ENCODE measurements at regions not wholly inside any gene's neighbourhood (a gene's known extent, or its start where the extent isn't known, plus 50 kb on each side); places are given as distances from the start of the nearest gene placed in this dataset.

DNA sequence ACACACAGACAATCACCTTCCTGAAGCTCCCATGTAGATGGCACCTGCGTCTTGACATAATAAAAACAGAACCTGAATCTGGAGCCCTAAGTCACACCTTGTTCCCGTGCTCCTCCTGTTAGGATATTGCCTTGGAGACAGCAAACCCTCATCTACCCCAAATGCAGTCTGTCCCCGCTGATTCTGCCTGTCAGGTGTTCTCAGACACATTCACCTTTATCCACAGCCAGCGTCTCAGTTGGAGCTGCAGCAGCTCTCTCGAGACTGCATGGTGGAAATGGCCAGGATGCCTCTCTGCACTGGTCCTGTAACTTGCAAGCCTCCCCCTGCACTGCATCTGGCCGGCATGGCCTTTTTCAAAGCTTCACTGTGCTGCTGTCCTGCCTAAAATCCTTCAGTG lies 218.0 kb upstream of the ZNF32 start:
- no peak for DNase-seq

DNA sequence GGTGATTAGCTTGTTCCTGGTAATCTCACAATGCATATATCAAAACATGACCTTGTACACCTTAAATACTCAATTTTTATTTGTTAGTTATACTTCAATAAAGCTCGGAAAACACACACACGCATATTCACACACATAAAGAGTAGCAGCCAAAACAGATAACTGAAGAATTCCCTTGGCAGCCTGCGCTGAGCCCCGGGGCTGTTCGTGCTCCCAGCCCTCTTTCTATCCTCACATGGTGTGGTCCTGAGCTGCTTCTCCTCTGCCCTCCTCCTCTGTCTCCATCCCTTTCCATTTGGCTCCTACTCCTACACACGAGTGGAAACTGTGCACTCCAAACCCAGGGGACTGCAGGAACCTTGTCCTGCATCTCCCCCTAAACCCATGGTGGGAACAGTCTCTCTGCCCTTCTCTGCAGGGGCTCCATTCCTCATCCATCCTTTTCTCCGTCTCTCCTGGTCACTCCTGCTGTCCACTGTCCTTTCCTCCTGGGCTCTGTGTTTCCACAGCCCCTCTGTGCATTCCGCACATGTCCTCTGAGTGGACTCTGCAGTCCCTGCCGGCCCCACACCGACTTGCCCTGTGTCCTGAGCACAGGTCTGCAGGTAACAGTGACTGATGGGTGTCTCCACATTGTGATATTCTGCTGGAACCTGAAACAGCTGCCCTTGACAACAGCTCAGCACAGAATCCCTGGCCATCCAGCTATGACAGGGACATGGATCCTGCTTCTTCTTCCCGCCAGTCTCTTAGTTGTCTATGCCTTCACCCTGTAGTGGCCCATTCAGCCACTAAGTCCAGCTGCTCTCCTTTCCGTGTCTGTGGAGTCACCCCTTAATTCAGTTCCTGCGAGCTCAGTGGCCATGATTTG lies 216.8 kb upstream of the ZNF32 start:
- no peak for DNase-seq

DNA sequence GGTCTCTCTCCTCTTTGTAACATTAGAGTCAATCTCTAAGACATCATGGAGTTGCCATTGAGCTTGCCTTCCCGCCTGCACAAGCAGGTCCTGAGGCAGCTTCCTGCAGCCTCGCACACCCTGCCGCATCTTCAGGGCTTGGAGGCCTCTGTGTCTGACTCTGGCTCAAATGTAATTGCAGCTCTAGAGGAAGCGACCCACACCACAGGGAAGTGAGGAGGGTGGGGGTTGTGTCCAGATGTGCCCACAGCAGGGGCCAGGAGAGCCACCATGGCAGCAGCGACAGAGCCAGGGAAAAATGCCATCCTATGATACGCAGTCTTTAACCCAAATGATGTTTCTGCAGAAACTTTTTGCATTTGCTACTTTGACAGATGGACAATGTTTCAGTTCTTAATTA lies 216.0 kb upstream of the ZNF32 start:
- no peak for DNase-seq

DNA sequence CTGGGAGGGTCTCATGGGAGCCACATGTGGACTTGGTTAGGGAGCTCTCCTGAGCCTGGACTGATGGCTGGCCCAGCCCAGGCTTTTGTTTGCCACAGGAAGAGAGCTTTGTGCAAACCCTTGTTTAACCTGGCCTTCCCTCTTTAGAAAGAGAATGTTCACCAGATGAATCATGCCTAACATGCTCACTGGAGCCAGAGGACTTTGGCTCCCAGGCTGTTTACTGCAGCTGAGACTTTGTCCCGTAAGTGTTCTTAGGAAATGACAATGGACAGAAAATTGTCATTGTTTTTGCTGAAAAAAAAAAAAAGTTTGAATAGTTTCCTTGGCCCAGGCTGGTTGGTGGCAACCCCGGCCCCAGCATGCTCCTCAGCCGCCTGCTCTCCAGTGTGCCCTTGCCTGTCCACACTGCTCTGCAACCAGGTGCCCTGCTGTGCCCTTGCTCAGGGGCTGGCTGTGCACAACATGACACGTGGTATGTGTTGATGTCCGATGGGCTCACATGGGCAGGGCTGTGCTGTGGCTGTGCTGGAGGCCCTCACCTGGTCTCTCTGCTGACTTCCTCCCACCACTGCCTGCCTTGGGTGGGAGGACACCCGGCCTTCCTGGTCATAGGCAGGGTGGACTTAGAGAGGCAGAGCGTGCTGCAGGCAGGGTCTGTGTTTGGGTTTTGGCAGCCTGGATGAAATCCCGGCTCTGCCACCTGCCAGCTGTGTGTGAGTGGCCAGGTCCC lies 215.3 kb upstream of the ZNF32 start:
- no peak for DNase-seq

DNA sequence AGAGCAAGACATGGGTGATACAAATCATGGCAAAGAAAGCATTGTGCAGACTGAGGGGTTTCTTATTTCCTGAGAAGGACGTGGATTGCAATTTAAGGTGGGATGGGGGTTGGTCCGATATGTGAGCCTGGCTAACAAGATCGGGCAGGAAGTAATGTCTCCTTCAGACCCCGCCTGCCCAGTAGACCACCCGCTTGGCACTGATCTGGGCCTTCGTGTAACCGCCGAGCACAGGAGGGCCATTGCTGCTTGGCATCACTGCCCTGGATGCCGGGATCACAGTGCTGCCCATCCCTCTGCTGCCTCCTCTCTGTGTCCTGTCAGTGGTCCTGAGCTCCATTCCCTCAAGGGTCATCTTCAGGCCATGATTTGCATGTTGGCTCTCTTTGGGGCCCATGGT lies 214.6 kb upstream of the ZNF32 start:
- no peak for DNase-seq

DNA sequence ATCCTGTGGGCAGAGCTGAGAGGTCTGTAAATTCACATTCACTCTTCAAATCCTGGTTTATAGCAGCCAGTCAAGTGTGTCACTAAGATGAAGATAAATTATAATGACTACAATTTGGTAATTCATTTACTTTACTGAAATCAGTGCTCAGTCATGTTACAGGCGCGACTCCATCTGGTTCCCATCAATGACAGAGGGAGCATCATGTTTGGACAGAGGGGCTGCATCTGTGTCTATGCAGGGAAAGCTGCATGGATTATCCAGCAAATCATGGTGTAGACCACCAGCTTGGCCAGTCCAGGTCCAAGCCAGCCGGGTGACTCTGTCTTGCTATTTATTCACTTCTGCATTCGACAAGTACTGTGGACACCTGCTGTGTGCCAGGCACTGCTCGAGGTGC lies 214.1 kb upstream of the ZNF32 start:
- no peak for DNase-seq

DNA sequence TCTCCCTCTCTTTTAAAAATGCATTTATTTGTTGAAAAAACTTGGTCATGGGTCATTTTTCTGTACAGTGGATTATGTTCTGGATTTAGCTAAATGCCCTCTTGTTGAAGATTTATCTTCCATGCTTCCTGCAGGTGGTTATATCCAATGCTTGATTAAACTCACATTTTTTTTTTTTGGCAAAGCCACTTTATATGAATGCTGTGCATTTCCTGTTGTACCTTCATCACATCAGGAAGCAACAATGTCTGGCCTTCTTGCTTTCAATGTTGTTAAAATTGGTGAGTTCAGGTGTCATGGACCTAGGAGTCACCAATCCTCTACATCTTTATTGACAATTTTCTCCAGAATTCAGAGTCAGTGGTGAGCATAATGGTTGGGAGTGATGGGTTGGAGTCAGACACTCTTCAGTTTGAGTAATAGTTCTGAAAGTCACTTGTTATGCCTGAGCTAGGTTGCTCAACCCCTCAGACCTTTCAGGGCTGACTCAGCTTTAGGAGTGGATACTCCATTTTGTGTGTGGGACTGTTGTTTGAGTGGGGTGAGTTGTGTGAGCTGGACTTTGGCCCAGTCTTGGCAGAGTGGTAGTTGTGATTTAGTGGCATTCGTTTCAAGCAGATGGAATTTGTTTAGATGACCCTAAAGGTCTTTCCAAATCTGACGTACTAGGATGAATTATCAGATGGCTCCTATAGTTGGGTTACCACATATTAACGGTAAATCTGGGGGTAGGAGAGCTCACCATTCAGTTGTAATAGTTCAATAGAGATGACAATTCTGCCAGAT lies 213.5 kb upstream of the ZNF32 start:
- no peak for DNase-seq

DNA sequence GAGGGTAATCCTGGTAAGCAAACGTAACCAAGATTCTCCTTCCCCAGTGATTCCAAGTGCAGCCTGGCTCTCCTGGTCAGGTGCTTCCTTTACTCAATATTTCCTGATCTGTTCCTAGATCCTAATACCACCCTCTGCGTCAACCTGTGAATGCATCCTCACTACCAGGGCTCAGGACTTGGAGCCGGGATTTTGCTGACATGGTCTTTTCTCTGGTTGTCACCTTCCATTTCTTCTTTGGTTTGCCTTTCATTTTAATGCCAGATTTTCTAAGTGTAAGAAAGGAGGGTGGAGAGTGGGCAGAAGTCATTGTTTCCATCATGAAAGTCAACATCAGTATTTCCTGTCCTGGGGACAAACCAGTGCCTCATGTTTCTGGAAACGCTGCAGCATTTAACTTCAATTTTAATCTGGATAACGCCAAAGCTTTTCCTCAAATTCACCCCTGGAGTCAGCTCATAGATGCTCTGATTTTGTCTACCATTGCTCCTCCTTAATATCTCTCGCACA lies 210.4 kb upstream of the ZNF32 start:
- no peak for DNase-seq

DNA sequence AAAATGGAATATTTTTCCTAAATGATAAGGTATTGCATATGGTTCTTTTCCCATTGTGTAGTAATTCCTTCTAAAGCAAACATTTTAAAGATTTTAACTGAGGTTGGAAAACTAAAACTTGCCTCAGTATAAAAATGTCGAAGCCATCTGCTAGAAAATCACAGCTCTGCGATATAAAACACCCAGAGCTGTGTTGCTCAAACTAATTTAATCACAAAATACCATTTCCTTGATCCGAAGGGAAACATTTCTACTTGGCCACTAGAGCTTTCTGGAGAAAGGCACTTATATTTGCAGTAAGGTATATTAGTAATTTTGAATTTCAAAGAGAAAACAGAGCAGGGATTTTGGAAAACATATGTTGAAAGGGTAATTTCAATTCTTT lies 209.2 kb upstream of the ZNF32 start:
- no peak for DNase-seq

DNA sequence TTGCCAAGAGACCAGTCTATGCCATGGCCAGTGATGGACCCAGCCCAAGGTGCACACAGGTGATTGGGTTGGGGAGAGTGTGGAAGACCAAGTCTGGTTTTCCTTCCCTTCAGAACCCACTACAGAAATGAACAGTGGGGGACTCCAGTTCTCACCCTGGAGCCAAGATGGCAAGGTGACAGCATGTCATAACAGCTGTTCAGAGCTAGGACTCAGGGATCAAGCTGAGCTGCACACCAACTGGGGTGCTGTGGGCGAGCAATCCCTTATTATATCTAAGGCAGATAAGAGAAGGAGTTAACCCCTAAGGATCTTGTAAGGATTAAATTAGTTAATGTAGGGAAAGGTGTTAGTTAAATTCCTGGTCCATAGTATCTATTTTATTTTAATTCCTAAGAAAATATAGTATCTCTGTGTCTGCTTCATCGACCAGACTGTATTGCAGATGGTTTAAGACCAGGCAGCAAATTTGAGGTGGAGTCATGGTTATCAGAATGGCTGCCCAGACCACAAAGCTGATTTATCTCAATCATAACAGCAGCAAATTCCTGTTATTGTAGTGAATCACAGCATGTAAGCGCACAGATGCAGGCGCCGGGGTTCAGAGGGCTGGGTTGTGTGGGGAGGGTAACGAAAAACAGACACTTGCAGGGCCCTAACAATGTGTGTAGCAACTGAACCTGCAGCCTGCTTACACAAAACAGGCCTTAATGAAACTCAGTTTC lies 208.7 kb upstream of the ZNF32 start:
- DNase-seq: no peak

DNA sequence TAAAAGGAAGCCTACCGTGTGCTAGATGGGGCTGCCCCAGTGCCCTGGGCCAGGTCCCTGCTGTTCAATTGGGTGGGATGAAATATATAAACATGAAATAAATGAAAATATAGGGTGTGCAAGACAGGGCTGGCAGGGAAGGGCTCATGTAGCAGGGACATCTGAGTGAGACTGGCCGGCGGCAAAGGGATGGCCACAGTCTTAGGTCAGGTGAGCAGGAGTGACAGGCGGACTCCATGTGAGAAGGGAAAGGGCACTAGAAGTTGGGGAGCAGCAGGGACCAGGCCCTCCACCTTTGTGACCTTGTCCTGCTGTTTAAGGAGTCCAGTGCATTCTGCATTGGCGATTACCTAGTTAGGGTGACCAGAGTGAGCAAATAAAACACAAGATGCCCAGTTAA lies 207.6 kb upstream of the ZNF32 start:
- DNase-seq: no peak

DNA sequence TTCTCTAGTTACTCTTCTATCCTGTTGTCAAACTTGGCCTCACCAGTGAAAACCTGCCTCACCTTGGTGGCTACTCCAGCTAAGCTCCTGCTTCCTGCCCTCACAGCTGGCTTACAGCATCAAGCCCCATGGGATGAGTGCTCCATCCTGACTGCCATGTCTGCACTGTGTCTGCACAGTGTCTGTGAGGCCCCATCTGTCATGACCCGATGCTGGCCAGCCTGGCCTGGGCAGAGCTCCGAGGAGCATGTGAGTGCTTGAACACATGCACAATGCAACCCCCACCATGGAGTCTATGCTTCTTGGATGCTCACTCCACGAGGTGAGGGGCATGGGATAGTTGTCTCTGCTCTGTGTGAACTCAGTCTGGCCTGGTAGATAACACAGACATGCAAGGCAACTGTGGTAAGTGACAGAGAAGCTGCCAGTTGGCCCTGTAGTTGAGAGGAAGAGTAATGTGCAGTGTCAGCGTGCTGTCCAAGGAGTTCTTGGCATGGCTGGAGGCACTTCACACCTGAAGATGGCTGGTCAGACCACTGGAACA lies 207.1 kb upstream of the ZNF32 start:
- no peak for DNase-seq

DNA sequence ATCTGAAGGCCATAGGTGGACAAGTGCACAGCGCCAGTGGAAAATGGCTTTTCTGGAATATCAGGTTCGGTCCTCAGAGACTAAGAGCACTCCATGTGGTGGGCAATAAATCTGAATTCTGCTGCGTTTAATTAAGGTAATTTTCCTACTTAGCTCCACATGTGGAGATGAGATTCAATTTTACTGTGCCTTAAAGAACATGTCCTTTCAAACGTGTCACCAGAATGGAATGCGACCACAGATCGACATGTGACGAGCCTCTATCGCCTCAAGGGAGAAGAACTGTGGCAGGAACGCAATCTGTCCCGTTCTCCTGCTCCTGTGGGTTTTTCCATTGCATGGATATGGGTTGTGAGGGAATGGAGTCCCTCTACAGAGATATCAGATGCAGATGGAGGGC lies 205.3 kb upstream of the ZNF32 start:
- DNase-seq: no peak

DNA sequence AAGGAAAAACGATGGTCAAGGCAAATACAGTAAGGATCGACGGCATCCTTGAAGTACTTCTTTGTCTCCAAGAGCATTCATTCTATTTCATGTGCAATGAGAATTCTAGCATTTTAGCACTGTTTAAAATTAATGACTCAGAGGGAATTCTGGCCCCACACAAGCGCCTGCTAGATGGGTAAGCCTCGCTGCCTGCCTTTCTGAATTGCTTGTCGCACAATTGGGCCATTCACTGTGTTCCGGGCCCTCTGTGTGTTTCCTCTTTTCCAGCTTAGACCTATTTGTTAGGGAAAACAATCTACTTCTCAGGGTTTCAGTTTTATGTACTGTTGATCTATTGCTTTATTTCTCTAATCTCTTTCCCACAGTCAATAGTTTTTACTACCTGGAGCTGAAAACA lies 204.7 kb upstream of the ZNF32 start:
- no peak for DNase-seq

DNA sequence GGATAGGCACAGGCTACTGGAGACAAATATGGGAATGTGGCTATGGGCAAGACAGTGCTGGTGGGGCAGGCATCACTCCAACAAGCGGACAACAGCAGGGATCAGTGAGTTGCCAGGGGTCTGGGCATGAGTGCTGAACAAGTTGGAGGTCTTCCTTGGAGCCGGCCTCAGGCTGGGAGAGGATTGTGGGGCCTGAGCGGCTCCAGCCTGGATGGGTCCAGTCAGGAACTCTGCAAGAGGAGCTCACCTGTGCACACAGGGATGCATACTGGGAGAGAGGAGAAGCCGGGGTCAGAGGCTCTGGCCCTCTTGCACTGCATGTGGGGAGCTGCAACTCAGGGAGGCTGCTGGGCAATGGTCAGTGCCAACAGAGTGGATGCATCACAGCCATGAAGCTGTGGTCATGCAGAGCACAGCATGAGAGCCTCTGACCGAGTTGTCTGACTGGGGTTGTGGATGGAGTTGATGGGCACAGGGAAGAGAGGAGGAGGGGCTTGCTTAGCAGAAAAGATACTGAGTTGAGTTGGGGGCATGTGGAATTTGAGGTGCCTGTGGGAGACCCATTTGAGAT lies 204.0 kb upstream of the ZNF32 start:
- no peak for DNase-seq

DNA sequence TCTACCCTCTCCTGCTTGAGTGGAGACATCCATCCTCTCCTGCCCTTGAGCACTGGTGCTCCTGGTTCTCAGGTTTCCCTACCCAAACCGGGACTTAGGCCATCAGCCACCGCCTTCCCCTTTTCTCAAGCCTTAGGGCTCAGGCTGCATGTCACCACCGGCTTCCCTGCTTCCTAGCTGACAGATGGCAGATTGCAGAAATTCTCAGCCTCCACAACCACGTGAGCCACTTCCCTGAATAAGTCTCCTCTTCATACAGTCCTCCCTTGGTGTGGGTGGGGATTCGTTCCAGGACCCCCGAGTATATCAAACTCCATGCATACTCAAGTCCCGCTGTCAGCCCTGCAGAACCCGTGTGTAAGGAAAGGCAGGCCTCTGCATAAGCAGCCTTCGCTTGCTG lies 203.5 kb upstream of the ZNF32 start:
- DNase-seq: peak in 1 of 14 donors; percentile 48

DNA sequence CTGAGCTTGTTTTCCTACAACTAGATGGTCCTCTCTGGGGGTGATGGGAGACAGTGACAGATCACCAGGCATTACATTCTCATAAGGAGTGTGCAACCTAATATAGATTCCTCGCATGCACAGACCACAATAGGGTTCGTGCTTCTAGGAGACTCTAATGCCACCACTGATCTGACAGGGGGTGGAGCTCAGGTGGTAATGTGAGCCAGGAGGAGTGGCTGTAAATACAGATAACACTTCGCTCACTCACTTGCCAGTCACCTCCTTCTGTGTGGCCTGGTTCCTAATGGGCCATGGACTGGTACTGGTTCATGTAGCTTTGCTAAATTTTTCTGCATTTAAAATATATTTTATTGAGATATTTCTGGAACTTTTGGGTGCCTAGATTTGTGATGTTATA lies 202.3 kb upstream of the ZNF32 start:
- DNase-seq: no peak

DNA sequence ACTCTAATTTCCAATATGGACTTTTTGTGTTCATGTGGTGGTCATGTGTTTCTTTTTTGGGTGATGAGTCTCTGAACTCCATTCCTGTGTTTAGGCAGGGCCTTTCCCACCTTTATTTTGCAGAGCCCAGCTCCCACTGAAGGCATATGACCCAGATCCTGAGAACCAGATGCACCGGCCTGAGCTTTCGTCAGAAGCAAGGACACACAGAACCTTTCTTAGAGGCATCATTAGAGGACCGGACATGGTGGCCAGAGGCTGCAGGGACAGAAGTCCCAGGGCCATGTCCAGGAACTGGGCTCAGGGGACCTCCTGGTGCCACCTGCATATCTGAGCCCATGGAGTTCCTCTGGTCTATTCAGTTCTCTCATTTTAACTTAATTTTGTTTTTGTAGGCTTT lies 200.9 kb upstream of the ZNF32 start:
- DNase-seq: no peak

DNA sequence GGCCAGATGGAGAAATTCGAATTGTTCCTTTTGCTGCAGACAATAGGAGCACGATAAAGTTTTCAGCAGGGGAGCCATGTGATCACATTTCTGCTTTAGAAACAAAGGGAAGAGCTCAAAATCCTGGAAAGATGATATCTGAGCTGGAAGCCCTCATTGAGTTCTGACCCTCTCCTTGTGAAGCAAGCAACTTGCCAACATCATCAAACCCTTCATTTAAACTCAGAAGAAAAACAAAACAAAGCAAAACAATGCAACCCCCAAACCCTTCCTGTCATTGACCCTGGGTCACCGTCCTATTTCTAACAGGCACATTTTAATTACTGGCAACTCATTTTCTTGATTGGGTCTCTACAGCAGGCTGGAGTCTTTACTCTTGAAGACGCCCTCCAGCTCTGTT lies 198.3 kb upstream of the ZNF32 start:
- no peak for DNase-seq

DNA sequence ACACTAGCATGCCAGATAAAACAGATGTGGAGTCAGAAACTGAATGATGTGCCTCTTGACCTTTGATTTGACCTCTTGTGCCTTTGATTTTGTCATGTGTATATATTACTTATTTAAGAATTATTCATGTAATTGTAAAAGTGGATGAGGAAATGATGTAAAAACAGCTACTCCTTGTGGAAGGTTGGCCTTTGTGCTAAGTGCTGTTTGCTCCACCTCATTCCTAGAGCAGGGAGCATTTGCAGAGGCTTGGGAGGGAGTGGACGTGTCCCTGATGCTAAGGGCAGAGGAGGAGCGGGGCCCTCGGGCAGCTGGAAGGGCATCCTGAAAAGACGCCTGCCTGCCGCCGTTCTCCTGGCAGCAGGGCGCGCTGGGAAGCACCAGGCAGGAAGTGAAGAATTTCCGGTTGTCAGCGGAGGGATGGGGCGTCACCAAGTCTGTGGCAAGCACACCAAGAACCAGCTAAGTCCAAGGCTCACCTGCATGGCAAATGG lies 197.6 kb upstream of the ZNF32 start:
- no peak for DNase-seq

DNA sequence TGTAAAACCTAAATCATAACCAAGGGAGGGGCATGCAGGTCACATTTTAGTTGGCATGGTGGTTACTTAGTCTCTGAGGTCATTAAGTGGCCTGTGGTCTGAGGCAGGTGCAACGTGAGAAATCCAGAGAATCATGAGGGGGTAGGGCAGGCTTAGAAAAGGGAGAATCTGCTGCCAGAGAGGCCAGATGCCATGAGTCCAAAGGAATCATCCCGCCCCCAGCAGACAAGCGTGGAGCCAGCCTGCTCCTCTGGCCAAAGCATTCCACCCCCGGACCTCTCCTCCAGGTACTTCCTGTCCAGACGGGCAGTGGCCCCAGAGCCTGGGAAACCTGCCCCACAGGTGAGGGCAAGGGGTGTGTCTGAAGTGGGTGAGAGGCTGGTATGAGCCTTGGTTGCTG lies 196.4 kb upstream of the ZNF32 start:
- DNase-seq: no peak

DNA sequence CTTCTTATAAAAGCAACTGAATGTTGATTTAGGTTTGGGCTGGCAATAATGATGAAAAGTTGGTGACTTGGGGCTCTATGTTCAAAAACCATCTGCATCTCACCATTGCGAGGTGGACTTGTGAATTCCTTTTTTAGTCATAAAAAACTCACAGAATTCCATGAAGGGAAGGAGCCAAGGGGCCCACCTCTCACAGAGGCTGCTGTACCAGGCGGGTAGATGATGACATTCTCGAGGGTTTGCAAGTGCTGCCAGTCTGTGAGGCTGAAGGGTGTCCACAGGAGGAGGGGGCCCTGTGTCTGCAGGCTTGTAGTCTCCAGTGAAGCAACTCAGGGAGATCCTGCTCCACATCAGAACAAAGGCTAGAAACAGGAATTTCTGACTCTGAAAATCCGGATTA lies 195.5 kb upstream of the ZNF32 start:
- no peak for DNase-seq
